Adrenal gland (tissue), 5 donors: ENCODE measurements at regions not wholly inside any gene's neighbourhood (a gene's known extent, or its start where the extent isn't known, plus 50 kb on each side); places are given as distances from the start of the nearest gene placed in this dataset.

ENCODE experiments used
- POLR2A ChIP-seq, 2 donors: fragments of 450-650 bp; IDR thresholded peaks; one replicate each; pipeline ENCODE4 v1.6.1; 2017; ENCODE audit warnings: antibody characterized with exemption in 2 of 2, mild to moderate bottlenecking in 2 of 2, moderate library complexity in 1 of 2
- TF ChIP-seq, protein P1 (sequence below), 6 experiments: fragments of 450-650 bp in 4 of 6; fragments of 200-600 bp in 2 of 6; sonication (generic) in 1 of 6; IDR thresholded peaks; 1 replicate in 5 of 6; 2 replicates in 1 of 6; pipeline versions ENCODE4 v1.5.1 to v1.8.0; 2016 to 2021; ENCODE audit warnings: antibody characterized with exemption in 6 of 6, mild to moderate bottlenecking in 2 of 6, moderate library complexity in 1 of 6
- donor health status: DM: no; HTN: no; CAD: no.

GRCh38 chr17:79485419-79485985 is 125.3 kb downstream of the RBFOX3 start:
- TF ChIP-seq POLR2A (IDR thresholded peaks at IDR 0.05), result no peak
- TF ChIP-seq, protein P1, sequence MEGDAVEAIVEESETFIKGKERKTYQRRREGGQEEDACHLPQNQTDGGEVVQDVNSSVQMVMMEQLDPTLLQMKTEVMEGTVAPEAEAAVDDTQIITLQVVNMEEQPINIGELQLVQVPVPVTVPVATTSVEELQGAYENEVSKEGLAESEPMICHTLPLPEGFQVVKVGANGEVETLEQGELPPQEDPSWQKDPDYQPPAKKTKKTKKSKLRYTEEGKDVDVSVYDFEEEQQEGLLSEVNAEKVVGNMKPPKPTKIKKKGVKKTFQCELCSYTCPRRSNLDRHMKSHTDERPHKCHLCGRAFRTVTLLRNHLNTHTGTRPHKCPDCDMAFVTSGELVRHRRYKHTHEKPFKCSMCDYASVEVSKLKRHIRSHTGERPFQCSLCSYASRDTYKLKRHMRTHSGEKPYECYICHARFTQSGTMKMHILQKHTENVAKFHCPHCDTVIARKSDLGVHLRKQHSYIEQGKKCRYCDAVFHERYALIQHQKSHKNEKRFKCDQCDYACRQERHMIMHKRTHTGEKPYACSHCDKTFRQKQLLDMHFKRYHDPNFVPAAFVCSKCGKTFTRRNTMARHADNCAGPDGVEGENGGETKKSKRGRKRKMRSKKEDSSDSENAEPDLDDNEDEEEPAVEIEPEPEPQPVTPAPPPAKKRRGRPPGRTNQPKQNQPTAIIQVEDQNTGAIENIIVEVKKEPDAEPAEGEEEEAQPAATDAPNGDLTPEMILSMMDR (IDR thresholded peaks at IDR 0.05), result no peak
